GM10248 (cell line): ENCODE measurements at regions not wholly inside any gene's neighbourhood (a gene's known extent, or its start where the extent isn't known, plus 50 kb on each side); places are given as distances from the start of the nearest gene placed in this dataset.
"Not testable (repeated sequence)": the region's sequence is repeated elsewhere in the genome, so short reads cannot be mapped to it uniquely, and the experiment has no call there.

Experiments used
- CTCF ChIA-PET: fragments of 300-600 bp; sonication (Branson Sonifier 250); formaldehyde crosslinking; extraction: SDS; loops from one replicate; lab custom pipeline; 2021; ENCODE audit warnings: antibody characterized with exemption; lab: Yijun Ruan, JAX
- POLR2A ChIA-PET: fragments of 350-650 bp; sonication (Branson Sonifier 250); formaldehyde crosslinking; extraction: SDS; loops from one replicate; lab custom pipeline; 2020; ENCODE audit warnings: antibody characterized with exemption; lab: Yijun Ruan, JAX
- DNase-seq: peaks from one replicate; pipeline ENCODE4 v3.0.0; 2012; ENCODE audit errors: extremely low spot score
- CTCF ChIP-seq: IDR thresholded peaks from 2 replicates; pipeline ENCODE4 v1.5.1; 2012; ENCODE audit warnings: mild to moderate bottlenecking, low read depth; ENCODE audit errors: extremely low read depth, missing control alignments, control extremely low read depth

GRCh38 chr18:44342946-44343345, 337.7 kb upstream of the SETBP1 start:
- DNase-seq, result no peak
- ChIA-PET POLR2A (no interaction called here), CTCF (no interaction called here)
- no peak for TF ChIP-seq CTCF

DNA sequence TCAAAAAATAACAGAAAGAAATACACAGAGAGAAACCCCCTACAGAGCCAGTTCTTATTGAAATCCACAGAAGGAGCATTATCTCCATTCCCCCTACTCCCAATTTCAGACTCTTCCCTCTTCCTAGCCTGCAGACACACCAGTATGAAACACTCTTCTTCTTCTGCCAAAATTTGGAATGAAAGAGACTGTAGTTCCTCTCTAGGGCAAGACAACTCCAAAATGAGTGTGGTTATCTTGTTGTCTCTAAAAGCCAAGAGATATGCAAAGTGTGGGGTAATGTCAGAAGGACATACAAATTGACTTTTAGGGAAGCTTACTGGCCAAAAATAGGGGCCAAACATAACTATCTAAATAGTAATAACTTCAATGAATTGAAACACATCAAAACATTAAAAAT, 337.1 kb upstream of the SETBP1 start:
- ChIA-PET CTCF (interaction anchor here (1.1 to 1.6 kb wide), 2 partner anchors 11 to 22 kb away, joined by 3 to 4 read pairs; no protein-coding TSS in a partner anchor), POLR2A (no interaction called here)
- no peak for DNase-seq
- TF ChIP-seq CTCF, result no peak

DNA sequence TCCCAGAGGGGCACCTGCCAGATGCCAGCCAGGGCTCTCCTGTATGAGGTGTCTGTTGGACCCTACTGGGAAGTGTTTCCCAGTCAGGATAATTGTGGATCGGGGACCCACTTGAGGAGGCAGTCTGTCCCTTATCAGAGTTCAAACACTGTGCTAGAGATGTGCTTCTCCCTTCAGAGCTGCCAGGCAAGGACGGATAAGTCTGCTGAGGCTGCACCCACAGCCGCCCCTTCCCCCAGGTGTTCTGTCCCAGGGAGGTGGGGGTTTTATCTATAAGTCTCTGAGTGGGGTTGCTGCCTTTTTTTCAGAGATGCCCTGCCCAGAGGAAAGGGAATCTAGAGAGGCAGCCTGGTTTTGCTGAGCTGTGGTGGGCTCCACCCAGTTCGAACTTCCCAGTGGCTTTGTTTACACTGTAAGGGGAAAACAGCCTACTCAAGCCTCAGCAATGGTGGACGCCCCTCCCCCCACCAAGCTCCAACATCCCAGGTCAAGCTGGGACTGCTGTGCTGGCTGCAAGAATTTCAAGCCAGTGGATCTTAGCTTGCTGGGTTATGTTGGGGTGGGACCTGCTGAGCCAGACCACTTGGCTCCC, 324.0 kb upstream of the SETBP1 start:
- CTCF ChIA-PET, result interaction anchor here (1.2 kb wide), 1 partner anchor 12 kb away, joined by 3 read pairs; no protein-coding TSS in a partner anchor
- no peak for TF ChIP-seq CTCF
- DNase-seq, result no peak
- POLR2A ChIA-PET, result no interaction called here

- CTCF ChIA-PET, result interaction anchor here (1.3 kb wide), 1 partner anchor 20 kb away, joined by 3 read pairs; no protein-coding TSS in a partner anchor
- no peak for DNase-seq
- TF ChIP-seq CTCF, result no peak
- POLR2A ChIA-PET, result no interaction called here
Measured at GRCh38 chr18:44358402-44358801, 322.3 kb upstream of the SETBP1 start.

GRCh38 chr18:44359741-44360140, 320.9 kb upstream of the SETBP1 start:
- DNase-seq, POLR2A ChIA-PET, CTCF ChIA-PET: not testable (repeated sequence)

DNA sequence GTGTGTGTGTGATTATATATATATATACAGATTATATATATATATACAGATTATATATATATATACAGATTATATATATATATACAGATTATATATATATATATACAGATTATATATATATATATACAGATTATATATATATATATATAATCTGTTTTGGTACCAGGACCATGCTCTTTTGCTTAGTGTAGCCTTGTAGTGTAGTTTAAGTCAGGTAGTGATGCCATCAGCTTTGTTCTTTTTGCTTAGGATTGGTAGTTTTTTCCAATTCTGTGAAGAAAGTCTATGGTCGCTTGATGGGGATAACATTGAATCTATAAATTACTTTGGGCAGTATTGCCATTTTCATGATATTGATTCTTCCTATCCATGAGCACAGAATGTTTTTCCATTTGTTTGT, 318.5 kb upstream of the SETBP1 start:
- CTCF ChIA-PET, result interaction anchor here (1.3 to 1.6 kb wide), 3 partner anchors 9 to 12 kb away, joined by 4 to 5 read pairs (median 4); no protein-coding TSS in a partner anchor
- POLR2A ChIA-PET, DNase-seq: not testable (repeated sequence)

DNA sequence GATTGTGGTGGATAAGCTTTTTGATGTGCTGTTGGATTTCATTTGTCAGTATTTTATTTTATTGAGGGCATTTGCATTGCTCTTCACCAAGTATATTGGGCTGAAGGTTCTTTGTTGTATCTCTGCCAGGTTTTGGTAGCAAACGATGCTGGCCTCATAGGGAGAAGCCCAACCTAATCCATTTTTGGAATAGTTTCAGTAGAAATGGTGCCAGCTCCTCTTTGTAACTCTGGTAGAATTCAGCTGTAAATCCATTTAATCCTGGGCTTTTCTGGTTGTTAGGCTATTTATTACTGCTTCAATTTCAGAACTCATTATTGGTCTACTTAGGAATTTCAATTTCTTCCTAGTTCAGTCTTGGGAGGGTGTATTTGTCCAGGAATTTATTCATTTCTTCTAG, 309.8 kb upstream of the SETBP1 start:
- DNase-seq, result no peak
- no peak for TF ChIP-seq CTCF
- ChIA-PET POLR2A (no interaction called here), CTCF (no interaction called here)
